GM10248 (cell line): ENCODE measurements at regions not wholly inside any gene's neighbourhood (a gene's known extent, or its start where the extent isn't known, plus 50 kb on each side); places are given as distances from the start of the nearest gene placed in this dataset.

Experiments
- CTCF ChIA-PET: fragments of 300-600 bp; sonication (Branson Sonifier 250); formaldehyde crosslinking; extraction: SDS; loops from one replicate; lab custom pipeline; 2021; ENCODE audit warnings: antibody characterized with exemption; lab: Yijun Ruan, JAX
- POLR2A ChIA-PET: fragments of 350-650 bp; sonication (Branson Sonifier 250); formaldehyde crosslinking; extraction: SDS; loops from one replicate; lab custom pipeline; 2020; ENCODE audit warnings: antibody characterized with exemption; lab: Yijun Ruan, JAX
- DNase-seq: peaks from one replicate; pipeline ENCODE4 v3.0.0; 2012; ENCODE audit errors: extremely low spot score
- CTCF ChIP-seq: IDR thresholded peaks from 2 replicates; pipeline ENCODE4 v1.5.1; 2012; ENCODE audit warnings: mild to moderate bottlenecking, low read depth; ENCODE audit errors: extremely low read depth, missing control alignments, control extremely low read depth

GRCh38 chr2:117523267-117523666 lies 291.2 kb upstream of the DDX18 start:
- TF ChIP-seq CTCF = no peak
- no peak for DNase-seq
- ChIA-PET CTCF (no interaction called here), POLR2A (no interaction called here)

GRCh38 chr2:117523711-117524238 lies 290.7 kb upstream of the DDX18 start:
- DNase-seq = no peak
- CTCF ChIA-PET = no interaction called here
- POLR2A ChIA-PET = no interaction called here

DNA sequence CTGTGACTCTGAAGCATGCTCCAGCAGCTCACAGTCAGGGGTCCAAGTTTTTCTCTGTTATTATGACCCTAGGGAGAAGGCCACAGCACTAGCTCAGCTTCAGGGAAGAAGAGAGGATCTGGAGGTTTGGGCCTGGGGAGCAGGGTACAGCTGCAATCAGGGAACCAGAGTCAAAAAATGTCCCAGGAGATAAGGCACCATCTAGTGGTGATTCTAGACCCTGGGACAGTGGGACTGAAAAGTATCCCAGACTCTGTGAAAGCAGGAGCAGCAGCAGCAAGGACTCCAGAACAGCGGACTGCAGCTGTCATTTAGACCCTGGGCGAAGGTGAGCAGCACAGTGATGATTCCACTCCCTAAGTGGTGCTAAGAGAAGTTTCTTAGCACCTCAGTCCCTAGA lies 278.4 kb upstream of the DDX18 start:
- POLR2A ChIA-PET = no interaction called here
- no peak for DNase-seq

More at GRCh38 chr2:117523711-117524238, 290.7 kb upstream of the DDX18 start:
- TF ChIP-seq CTCF = no peak

GRCh38 chr2:117537032-117537431 lies 277.5 kb upstream of the DDX18 start:
- no peak for TF ChIP-seq CTCF
- ChIA-PET POLR2A (no interaction called here), CTCF (interaction anchor here (0.7 kb wide), 1 partner anchor 9 kb away, joined by 3 read pairs; no protein-coding TSS in a partner anchor)
- no peak for DNase-seq

More for the DNA sequence above, 278.4 kb upstream of the DDX18 start:
- TF ChIP-seq CTCF = peak; percentile 29
- CTCF ChIA-PET = interaction anchor here (0.9 to 1.1 kb wide), 2 partner anchors 14 to 19 kb away, joined by 3 to 4 read pairs; no protein-coding TSS in a partner anchor

DNA sequence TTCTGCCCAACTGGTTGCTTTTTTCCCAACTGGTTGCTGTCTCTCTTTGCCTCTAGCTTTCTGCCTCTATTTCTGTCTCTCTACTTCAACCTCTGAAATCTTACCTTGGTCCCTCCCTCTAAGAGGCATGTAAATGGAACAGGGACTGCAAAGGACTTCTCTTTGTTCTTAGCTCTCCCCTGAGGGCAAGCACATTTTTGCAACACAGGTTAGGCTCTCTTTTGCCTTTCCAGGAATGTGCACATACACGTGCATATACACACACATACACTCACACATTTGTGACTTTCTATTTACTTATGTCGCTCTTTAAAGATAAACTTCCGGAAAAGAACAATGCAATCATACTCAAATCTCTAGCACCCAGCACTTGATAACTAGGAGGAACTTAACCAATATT lies 262.6 kb upstream of the DDX18 start:
- CTCF ChIA-PET = no interaction called here
- no peak for DNase-seq
- TF ChIP-seq CTCF = no peak
- POLR2A ChIA-PET = no interaction called here

DNA sequence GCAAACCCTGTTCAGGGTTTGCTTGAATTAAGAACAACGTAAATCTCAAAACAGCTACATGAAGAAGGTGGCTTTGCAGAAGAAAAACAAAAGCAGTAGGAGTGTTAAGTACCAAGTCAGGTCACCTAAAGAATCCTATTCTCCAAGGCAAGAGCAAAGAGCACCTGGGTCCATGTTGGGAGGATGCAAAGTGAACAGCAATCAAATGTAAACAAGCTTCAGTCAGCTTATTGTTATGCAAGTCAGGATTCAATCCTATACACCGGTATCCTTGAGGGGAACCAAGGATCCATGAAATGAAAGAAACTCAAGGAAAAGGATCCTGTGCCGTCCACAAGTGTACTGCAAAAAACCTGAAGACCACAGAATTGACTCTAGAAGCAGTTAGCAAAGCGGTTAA lies 261.0 kb upstream of the DDX18 start:
- no peak for DNase-seq
- ChIA-PET CTCF (interaction anchor here (0.7 to 1.1 kb wide), 2 partner anchors 10 to 79 kb away, joined by 3 read pairs; no protein-coding TSS in a partner anchor), POLR2A (no interaction called here)
- TF ChIP-seq CTCF = no peak
